ENCODE measurements at regions not wholly inside any gene's neighbourhood (a gene's known extent, or its start where the extent isn't known, plus 50 kb on each side); places are given as distances from the start of the nearest gene placed in this dataset.

DNA sequence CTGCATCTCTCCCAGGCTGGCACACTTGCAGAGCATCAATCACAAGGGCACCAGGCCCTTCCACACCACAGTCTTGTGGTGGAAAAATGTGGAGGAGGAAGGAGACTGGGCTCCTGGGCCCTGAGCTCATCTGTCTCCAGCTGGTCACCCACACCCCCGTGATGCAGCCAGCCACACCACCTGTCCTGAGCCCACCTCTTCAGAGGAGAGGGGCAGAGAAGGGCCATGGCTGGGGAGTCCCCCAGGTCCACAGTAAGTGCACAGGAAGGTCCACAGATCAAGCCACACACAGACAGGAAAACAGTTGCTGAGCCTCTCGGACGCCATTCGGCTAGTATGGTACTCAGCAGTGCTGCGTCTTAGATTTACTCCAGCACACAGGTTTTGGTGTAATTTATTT, 203.5 kb upstream of the SALL3 start:
- Histone ChIP-seq H3K27ac (ENCODE audit: low read length, poor library complexity, severe bottlenecking) (no peak overlapping the region), H2BK120ac (ENCODE audit: low read depth, low read length) (no peak overlapping the region), H3K4me3 (ENCODE audit: insufficient read depth in 1 of 2, low read depth in 1 of 2, low read length in 2 of 2) (no peak overlapping the region), H3K18ac (ENCODE audit: low read depth in 1 of 2, low read length in 2 of 2) (no peak overlapping the region), H3K14ac (ENCODE audit: low read length in 2 of 2) (no peak overlapping the region), H4K8ac (ENCODE audit: low read length) (no peak overlapping the region), H3K4me1 (ENCODE audit: control insufficient read depth, insufficient read depth, low read depth, low read length) (no peaks in the 10 kb centered on the region), H2AFZ (ENCODE audit: low read depth, low read length) (no peak overlapping the region), H3K4me2 (ENCODE audit: low read length, poor library complexity, severe bottlenecking) (no peak overlapping the region), H3K79me1 (replicated peaks; ENCODE audit: low read length, poor library complexity, severe bottlenecking) (no peaks in the 10 kb centered on the region), H3K27me3 (ENCODE audit: control insufficient read depth in 1 of 2, insufficient read depth in 1 of 2, low read length in 2 of 2) (no peaks in the 10 kb centered on the region), H3K36me3 (ENCODE audit: control insufficient read depth in 1 of 2, insufficient read depth in 2 of 2, low read depth in 1 of 2, low read length in 2 of 2) (no peaks in the 10 kb centered on the region), H2BK15ac (ENCODE audit: low read depth, poor library complexity, severe bottlenecking) (no peak overlapping the region), H2BK12ac (ENCODE audit: low read length in 2 of 2) (no peak overlapping the region), H3K9me3 (ENCODE audit: control insufficient read depth, low read length) (no peaks in the 10 kb centered on the region), H2BK5ac (ENCODE audit: low read depth, low read length, poor library complexity, severe bottlenecking) (no peak overlapping the region), H3K4ac (ENCODE audit: low read depth in 1 of 2, low read length in 2 of 2) (no peak overlapping the region), H4K91ac (ENCODE audit: low read length) (no peak overlapping the region), H2AK5ac (ENCODE audit: low read length, severe bottlenecking) (no peak overlapping the region), H3K23ac (ENCODE audit: low read length in 2 of 2) (no peak overlapping the region), H3K9ac (ENCODE audit: low read length) (no peak overlapping the region)
- DNase-seq = no peak
- WGBS = 81% methylated on average over 4 of the region's 5 CpGs

DNA sequence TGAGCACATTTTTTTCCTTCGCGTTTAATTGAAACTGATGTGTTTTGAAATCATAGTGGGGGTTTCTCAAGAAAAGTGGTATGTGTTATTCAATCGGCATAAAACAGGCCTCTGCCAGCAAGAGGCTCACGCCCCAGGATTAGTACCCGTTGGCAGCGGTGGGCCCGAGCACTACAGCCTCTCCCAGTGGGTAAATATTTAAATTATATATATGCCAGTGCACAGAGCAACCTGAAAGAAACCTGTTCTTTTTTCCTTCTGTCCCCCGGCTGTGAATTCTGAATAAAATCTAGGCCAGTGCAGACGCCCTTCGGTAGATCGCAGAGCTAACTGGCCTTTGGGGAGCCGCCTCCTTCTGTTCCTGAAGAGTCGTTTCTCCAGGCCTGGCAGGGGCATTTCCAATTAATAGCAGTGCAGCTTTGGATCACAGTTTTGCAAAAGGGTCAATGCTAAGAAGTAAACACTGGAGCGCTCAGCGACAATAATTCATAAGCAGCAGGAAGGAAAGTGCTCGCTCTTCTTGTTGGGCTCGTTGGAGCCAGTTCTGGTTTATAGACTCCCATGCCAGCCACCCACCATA, 202.8 kb upstream of the SALL3 start:
- no peak overlapping the region for H3K4me2 ChIP-seq (ENCODE audit: low read length, poor library complexity, severe bottlenecking)
- H3K14ac ChIP-seq (ENCODE audit: low read length in 2 of 2) = no peak overlapping the region
- no peak overlapping the region for H2BK12ac ChIP-seq (ENCODE audit: low read length in 2 of 2)
- H4K8ac ChIP-seq (ENCODE audit: low read length) = no peak overlapping the region
- no peak overlapping the region for H2AK5ac ChIP-seq (ENCODE audit: low read length, severe bottlenecking)
- no peaks in the 10 kb centered on the region for H3K36me3 ChIP-seq (ENCODE audit: control insufficient read depth in 1 of 2, insufficient read depth in 2 of 2, low read depth in 1 of 2, low read length in 2 of 2)
- H3K9me3 ChIP-seq (ENCODE audit: control insufficient read depth, low read length) = no peaks in the 10 kb centered on the region
- no peak overlapping the region for H2BK5ac ChIP-seq (ENCODE audit: low read depth, low read length, poor library complexity, severe bottlenecking)
- H3K79me1 ChIP-seq (replicated peaks; ENCODE audit: low read length, poor library complexity, severe bottlenecking) = no peaks in the 10 kb centered on the region
- no peaks in the 10 kb centered on the region for H3K4me1 ChIP-seq (ENCODE audit: control insufficient read depth, insufficient read depth, low read depth, low read length)
- H3K4me3 ChIP-seq (ENCODE audit: insufficient read depth in 1 of 2, low read depth in 1 of 2, low read length in 2 of 2) = no peak overlapping the region
- H3K18ac ChIP-seq (ENCODE audit: low read depth in 1 of 2, low read length in 2 of 2) = no peak overlapping the region
- H3K4ac ChIP-seq (ENCODE audit: low read depth in 1 of 2, low read length in 2 of 2) = no peak overlapping the region
- H2BK120ac ChIP-seq (ENCODE audit: low read depth, low read length) = no peak overlapping the region
- DNase-seq = no peak
- H3K27me3 ChIP-seq (ENCODE audit: control insufficient read depth in 1 of 2, insufficient read depth in 1 of 2, low read length in 2 of 2) = no peaks in the 10 kb centered on the region
- H4K91ac ChIP-seq (ENCODE audit: low read length) = no peak overlapping the region
- no peak overlapping the region for H3K27ac ChIP-seq (ENCODE audit: low read length, poor library complexity, severe bottlenecking)
- H3K9ac ChIP-seq (ENCODE audit: low read length) = no peak overlapping the region
- H3K23ac ChIP-seq (ENCODE audit: low read length in 2 of 2) = no peak overlapping the region
- WGBS = 87% methylated on average over 16 of the region's 17 CpGs
- H2AFZ ChIP-seq (ENCODE audit: low read depth, low read length) = no peak overlapping the region
- H2BK15ac ChIP-seq (ENCODE audit: low read depth, poor library complexity, severe bottlenecking) = no peak overlapping the region

DNA sequence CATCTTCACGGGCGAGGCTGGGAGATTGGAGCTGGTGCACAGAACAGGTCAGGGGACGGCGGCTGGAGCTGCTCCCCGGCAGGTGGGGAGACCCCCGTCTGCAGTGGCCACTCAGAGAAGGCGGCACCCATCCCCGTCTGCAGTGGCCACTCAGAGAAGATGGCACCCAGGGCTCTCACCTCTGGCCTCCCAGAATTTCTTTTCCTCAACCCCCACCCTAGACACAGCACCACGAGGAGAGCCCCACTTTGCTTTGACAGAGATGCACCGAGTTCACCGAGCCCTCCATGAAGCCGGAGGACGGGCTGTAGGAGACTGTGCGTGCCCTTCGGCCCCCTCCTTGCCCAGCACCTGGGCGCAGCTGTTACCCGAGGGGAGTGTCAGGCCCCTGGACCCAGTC, 201.6 kb upstream of the SALL3 start:
- no peak overlapping the region for H4K8ac ChIP-seq (ENCODE audit: low read length)
- no peaks in the 10 kb centered on the region for H3K79me1 ChIP-seq (replicated peaks; ENCODE audit: low read length, poor library complexity, severe bottlenecking)
- H3K23ac ChIP-seq (ENCODE audit: low read length in 2 of 2) = no peak overlapping the region
- no peaks in the 10 kb centered on the region for H3K27me3 ChIP-seq (ENCODE audit: control insufficient read depth in 1 of 2, insufficient read depth in 1 of 2, low read length in 2 of 2)
- H3K9ac ChIP-seq (ENCODE audit: low read length) = no peak overlapping the region
- no peak overlapping the region for H3K14ac ChIP-seq (ENCODE audit: low read length in 2 of 2)
- 80% methylated on average over 17 of the region's 17 CpGs for WGBS
- H3K4me2 ChIP-seq (ENCODE audit: low read length, poor library complexity, severe bottlenecking) = no peak overlapping the region
- H4K91ac ChIP-seq (ENCODE audit: low read length) = no peak overlapping the region
- H2AFZ ChIP-seq (ENCODE audit: low read depth, low read length) = no peak overlapping the region
- no peak overlapping the region for H2BK15ac ChIP-seq (ENCODE audit: low read depth, poor library complexity, severe bottlenecking)
- no peak overlapping the region for H2BK5ac ChIP-seq (ENCODE audit: low read depth, low read length, poor library complexity, severe bottlenecking)
- H3K4me1 ChIP-seq (ENCODE audit: control insufficient read depth, insufficient read depth, low read depth, low read length) = no peaks in the 10 kb centered on the region
- no peak overlapping the region for H2BK12ac ChIP-seq (ENCODE audit: low read length in 2 of 2)
- no peak overlapping the region for H2BK120ac ChIP-seq (ENCODE audit: low read depth, low read length)
- H3K4ac ChIP-seq (ENCODE audit: low read depth in 1 of 2, low read length in 2 of 2) = no peak overlapping the region
- no peaks in the 10 kb centered on the region for H3K36me3 ChIP-seq (ENCODE audit: control insufficient read depth in 1 of 2, insufficient read depth in 2 of 2, low read depth in 1 of 2, low read length in 2 of 2)
- no peak overlapping the region for H3K4me3 ChIP-seq (ENCODE audit: insufficient read depth in 1 of 2, low read depth in 1 of 2, low read length in 2 of 2)
- H2AK5ac ChIP-seq (ENCODE audit: low read length, severe bottlenecking) = no peak overlapping the region
- no peak overlapping the region for H3K27ac ChIP-seq (ENCODE audit: low read length, poor library complexity, severe bottlenecking)
- DNase-seq = no peak
- H3K9me3 ChIP-seq (ENCODE audit: control insufficient read depth, low read length) = no peaks in the 10 kb centered on the region
- H3K18ac ChIP-seq (ENCODE audit: low read depth in 1 of 2, low read length in 2 of 2) = no peak overlapping the region

DNA sequence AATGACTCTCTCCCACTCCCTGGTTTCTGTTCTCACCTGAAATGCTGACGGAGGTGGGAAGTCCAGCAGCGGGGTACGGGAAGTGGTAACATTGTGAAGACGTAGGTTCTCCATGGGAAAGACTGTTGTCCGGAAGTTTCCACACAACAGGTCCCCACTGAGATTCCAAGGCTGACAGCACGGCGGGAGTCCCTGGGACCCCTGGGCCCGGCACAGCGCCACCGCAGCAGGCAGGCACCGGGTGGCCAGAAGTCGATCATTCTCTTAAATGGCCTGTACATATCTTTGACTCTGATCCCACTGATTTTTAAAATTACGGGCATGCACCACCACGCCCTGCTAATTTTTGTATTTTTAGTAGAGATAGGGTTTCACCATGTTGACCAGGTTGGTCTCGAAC, 201.0 kb upstream of the SALL3 start:
- Histone ChIP-seq H3K27ac (ENCODE audit: low read length, poor library complexity, severe bottlenecking) (no peak overlapping the region), H2BK12ac (ENCODE audit: low read length in 2 of 2) (no peak overlapping the region), H3K4me2 (ENCODE audit: low read length, poor library complexity, severe bottlenecking) (no peak overlapping the region), H3K9ac (ENCODE audit: low read length) (no peak overlapping the region), H3K18ac (ENCODE audit: low read depth in 1 of 2, low read length in 2 of 2) (no peak overlapping the region), H3K27me3 (ENCODE audit: control insufficient read depth in 1 of 2, insufficient read depth in 1 of 2, low read length in 2 of 2) (no peaks in the 10 kb centered on the region), H3K36me3 (ENCODE audit: control insufficient read depth in 1 of 2, insufficient read depth in 2 of 2, low read depth in 1 of 2, low read length in 2 of 2) (no peaks in the 10 kb centered on the region), H2BK5ac (ENCODE audit: low read depth, low read length, poor library complexity, severe bottlenecking) (no peak overlapping the region), H2BK15ac (ENCODE audit: low read depth, poor library complexity, severe bottlenecking) (no peak overlapping the region), H2AK5ac (ENCODE audit: low read length, severe bottlenecking) (no peak overlapping the region), H2AFZ (ENCODE audit: low read depth, low read length) (no peak overlapping the region), H3K23ac (ENCODE audit: low read length in 2 of 2) (no peak overlapping the region), H3K9me3 (ENCODE audit: control insufficient read depth, low read length) (no peaks in the 10 kb centered on the region), H4K8ac (ENCODE audit: low read length) (no peak overlapping the region), H3K14ac (ENCODE audit: low read length in 2 of 2) (no peak overlapping the region), H3K79me1 (replicated peaks; ENCODE audit: low read length, poor library complexity, severe bottlenecking) (no peaks in the 10 kb centered on the region), H2BK120ac (ENCODE audit: low read depth, low read length) (no peak overlapping the region), H3K4me1 (ENCODE audit: control insufficient read depth, insufficient read depth, low read depth, low read length) (no peaks in the 10 kb centered on the region), H3K4me3 (ENCODE audit: insufficient read depth in 1 of 2, low read depth in 1 of 2, low read length in 2 of 2) (no peak overlapping the region), H4K91ac (ENCODE audit: low read length) (no peak overlapping the region), H3K4ac (ENCODE audit: low read depth in 1 of 2, low read length in 2 of 2) (no peak overlapping the region)
- 92% methylated on average over 14 of the region's 15 CpGs for WGBS
- DNase-seq = no peak

Data from mesenchymal stem cell (in vitro differentiated cells and primary cell).